OCI-LY1 (cell line): ENCODE measurements at regions not wholly inside any gene's neighbourhood (a gene's known extent, or its start where the extent isn't known, plus 50 kb on each side); places are given as distances from the start of the nearest gene placed in this dataset.

Experiments used
- H2AFZ ChIP-seq: fragments of 200-600 bp; sonication (generic), shearing (Covaris generic); 2 replicates; pipeline ENCODE4 v1.6.0; 2014; ENCODE audit warnings: antibody characterized with exemption, mild to moderate bottlenecking, low read length
- H3F3A ChIP-seq: fragments of 200-600 bp; sonication (generic), shearing (Covaris generic); 2 replicates; pipeline ENCODE4 v1.6.0; 2014; ENCODE audit warnings: mild to moderate bottlenecking, antibody characterized with exemption, low read length, moderate library complexity; ENCODE audit not compliant: insufficient read depth
- H3K27ac ChIP-seq: fragments of 200-600 bp; sonication (generic); 2 replicates; pipeline ENCODE4 v1.5.1; 2014; ENCODE audit warnings: low read length, mixed run types, mild to moderate bottlenecking, low read depth; ENCODE audit not compliant: poor library complexity, severe bottlenecking
- H3K27me3 ChIP-seq: fragments of 200-600 bp; sonication (generic); 2 replicates; pipeline ENCODE4 v1.6.0; 2014; ENCODE audit warnings: antibody characterized with exemption, mild to moderate bottlenecking, low read length, moderate library complexity; ENCODE audit not compliant: insufficient read depth
- H3K36me3 ChIP-seq: fragments of 200-600 bp; sonication (generic); 2 replicates; pipeline ENCODE4 v1.6.1; 2014; ENCODE audit warnings: mild to moderate bottlenecking, antibody characterized with exemption, low read length, moderate library complexity, mixed read lengths; ENCODE audit not compliant: insufficient read depth
- H3K4me1 ChIP-seq: fragments of 200-600 bp; sonication (generic); 2 replicates; pipeline ENCODE4 v1.5.1; 2014; ENCODE audit warnings: mild to moderate bottlenecking, low read length, moderate library complexity; ENCODE audit not compliant: insufficient read depth, severe bottlenecking
- H3K4me2 ChIP-seq: fragments of 200-600 bp; sonication (generic), shearing (Covaris generic); 2 replicates; pipeline ENCODE4 v1.6.1; 2014; ENCODE audit warnings: low read length
- H3K4me3 ChIP-seq: fragments of 200-600 bp; sonication (generic); 2 replicates; pipeline ENCODE4 v1.5.1; 2014; ENCODE audit warnings: low read length, low read depth, mild to moderate bottlenecking, mixed read lengths; ENCODE audit not compliant: poor library complexity, severe bottlenecking
- H3K79me2 ChIP-seq: fragments of 200-600 bp; shearing (Covaris generic); 2 replicates; pipeline ENCODE4 v1.6.1; 2016; ENCODE audit warnings: mixed run types, low read length, mixed read lengths; ENCODE audit not compliant: insufficient read depth
- H3K9ac ChIP-seq: fragments of 200-600 bp; sonication (generic), shearing (Covaris generic); 2 replicates; pipeline ENCODE4 v1.6.1; 2014; ENCODE audit warnings: mild to moderate bottlenecking, low read length, mixed read lengths
- H3K9me2 ChIP-seq: fragments of 200-600 bp; sonication (generic), shearing (Covaris generic); 2 replicates; pipeline ENCODE4 v1.6.1; 2014; ENCODE audit warnings: low read depth, mild to moderate bottlenecking, low read length, mixed read lengths
- H3K9me3 ChIP-seq: fragments of 200-600 bp; shearing (Covaris generic); 2 replicates; pipeline ENCODE4 v1.6.1; 2014; ENCODE audit warnings: low read length, mixed read lengths
- H4K20me1 ChIP-seq: fragments of 200-600 bp; sonication (generic), shearing (Covaris generic); 2 replicates; pipeline ENCODE4 v1.6.0; 2016; ENCODE audit warnings: mild to moderate bottlenecking, low read length; ENCODE audit not compliant: insufficient read depth
- CTCF ChIP-seq: fragments of 200-600 bp; sonication (generic), shearing (Covaris generic); IDR thresholded peaks from 2 replicates; pipeline ENCODE4 v1.5.1; 2017; ENCODE audit warnings: mild to moderate bottlenecking, antibody characterized with exemption, low read length, moderate library complexity, mixed read lengths
- EZH2 ChIP-seq: fragments of 200-600 bp; sonication (generic), shearing (Covaris generic); IDR thresholded peaks from 2 replicates; pipeline ENCODE4 v1.8.0; 2017; ENCODE audit warnings: borderline replicate concordance, mixed run types, mild to moderate bottlenecking, antibody characterized with exemption, low read length, moderate library complexity, mixed read lengths

- H3F3A ChIP-seq, result no peaks in the 10 kb centered on the region
- no peaks in the 10 kb centered on the region for H3K27me3 ChIP-seq
- H3K79me2 ChIP-seq, result no peaks in the 10 kb centered on the region
- no peaks in the 10 kb centered on the region for H4K20me1 ChIP-seq
- no peak overlapping the region for H2AFZ ChIP-seq
- TF ChIP-seq CTCF (no peak), EZH2 (no peak)
- no peak overlapping the region for H3K4me2 ChIP-seq
- H3K9me3 ChIP-seq, result no peaks in the 10 kb centered on the region
- H3K4me3 ChIP-seq, result no peak overlapping the region
- H3K4me1 ChIP-seq, result no peaks in the 10 kb centered on the region
- no peaks in the 10 kb centered on the region for H3K36me3 ChIP-seq
- no peaks in the 10 kb centered on the region for H3K9me2 ChIP-seq
- H3K9ac ChIP-seq, result no peak overlapping the region
- no peak overlapping the region for H3K27ac ChIP-seq
Observed at GRCh38 chr13:62483774-62484173, 1068.1 kb upstream of the PCDH20 start.

- no peaks in the 10 kb centered on the region for H3K9me3 ChIP-seq
- TF ChIP-seq EZH2 (no peak), CTCF (no peak)
- H3K27me3 ChIP-seq, result no peaks in the 10 kb centered on the region
- no peaks in the 10 kb centered on the region for H4K20me1 ChIP-seq
- no peaks in the 10 kb centered on the region for H3K9me2 ChIP-seq
- H3K79me2 ChIP-seq, result no peaks in the 10 kb centered on the region
- H3F3A ChIP-seq, result no peaks in the 10 kb centered on the region
- H3K4me2 ChIP-seq, result no peak overlapping the region
- no peak overlapping the region for H3K4me3 ChIP-seq
- H3K4me1 ChIP-seq, result no peaks in the 10 kb centered on the region
- no peak overlapping the region for H2AFZ ChIP-seq
- no peak overlapping the region for H3K27ac ChIP-seq
- H3K36me3 ChIP-seq, result no peaks in the 10 kb centered on the region
- no peak overlapping the region for H3K9ac ChIP-seq
Observed at GRCh38 chr13:62482351-62482750, 1066.7 kb upstream of the PCDH20 start.

GRCh38 chr13:62473944-62474237, 1058.2 kb upstream of the PCDH20 start:
- Histone ChIP-seq H3K9me3 (peaks cover 3% of the 10 kb centered on the region; the same call in 1 of the 2 replicates), H3K27me3 (no peaks in the 10 kb centered on the region), H4K20me1 (no peaks in the 10 kb centered on the region), H3K4me1 (no peaks in the 10 kb centered on the region), H3K9me2 (no peaks in the 10 kb centered on the region), H2AFZ (no peak overlapping the region), H3K27ac (no peak overlapping the region), H3K4me2 (no peak overlapping the region), H3K79me2 (no peaks in the 10 kb centered on the region), H3F3A (no peaks in the 10 kb centered on the region), H3K9ac (no peak overlapping the region), H3K4me3 (no peak overlapping the region), H3K36me3 (no peaks in the 10 kb centered on the region)
- TF ChIP-seq EZH2 (no peak), CTCF (no peak)
